CD4-positive, alpha-beta memory T cell (primary cell): ENCODE measurements at regions not wholly inside any gene's neighbourhood (a gene's known extent, or its start where the extent isn't known, plus 50 kb on each side); places are given as distances from the start of the nearest gene placed in this dataset.
"Not testable (repeated sequence)": the region's sequence is repeated elsewhere in the genome, so short reads cannot be mapped to it uniquely, and the experiment has no call there.

ENCODE experiments used
- CTCF ChIA-PET: fragments of 350-600 bp; sonication (Branson Sonifier 250); formaldehyde crosslinking; loops from one replicate; lab custom pipeline; 2021; ENCODE audit warnings: inconsistent platforms; ENCODE audit not compliant: partially characterized antibody; lab: Charles Lee
- POLR2A ChIA-PET: fragments of 350-600 bp; sonication (Branson Sonifier 250); formaldehyde crosslinking; loops from one replicate; lab custom pipeline; 2021; ENCODE audit not compliant: partially characterized antibody; lab: Charles Lee
- DNase-seq, 5 donors: peaks; one replicate each; pipeline versions ENCODE4 v3.0.0 to v3.0.0-alpha.2; 2020 to 2022; ENCODE audit warnings: mixed read lengths in 1 of 5
- H3K27ac ChIP-seq: one replicate; pipeline ENCODE4 v1.7.0; 2013; ENCODE audit warnings: low read depth, low read length
- H3K27me3 ChIP-seq: 2 replicates; pipeline ENCODE4 v1.7.0; 2013; ENCODE audit warnings: mild to moderate bottlenecking, low read length, moderate library complexity; ENCODE audit not compliant: insufficient read depth
- H3K36me3 ChIP-seq: 2 replicates; pipeline ENCODE4 v1.7.0; 2013; ENCODE audit warnings: mild to moderate bottlenecking, low read length, moderate library complexity; ENCODE audit not compliant: insufficient read depth
- H3K4me1 ChIP-seq: 2 replicates; pipeline ENCODE4 v1.7.0; 2013; ENCODE audit warnings: mild to moderate bottlenecking, low read length, moderate library complexity; ENCODE audit not compliant: insufficient read depth
- H3K4me3 ChIP-seq, 2 donors: one replicate each; pipeline ENCODE4 v1.7.0; 2013; ENCODE audit warnings: low read length in 2 of 2, mild to moderate bottlenecking in 1 of 2
- H3K9me3 ChIP-seq, 2 donors: one replicate each; pipeline ENCODE4 v1.7.0; 2013; ENCODE audit warnings: low read length in 2 of 2, control low read depth in 1 of 2; ENCODE audit not compliant: control insufficient read depth in 1 of 2
- H3K27ac Mint-ChIP-seq, 7 donors: one replicate each; pipeline ENCODE4 v1.8.0; 2020 to 2021; ENCODE audit warnings: mixed read lengths in 7 of 7, mild to moderate bottlenecking in 6 of 7, inconsistent platforms in 3 of 7, moderate library complexity in 3 of 7
- H3K27me3 Mint-ChIP-seq, 2 donors: one replicate each; pipeline ENCODE4 v1.8.0; 2020 to 2021; ENCODE audit warnings: mixed read lengths in 2 of 2
- H3K36me3 Mint-ChIP-seq, 2 donors: one replicate each; pipeline ENCODE4 v1.8.0; 2020 to 2021; ENCODE audit warnings: mixed read lengths in 2 of 2, inconsistent platforms in 1 of 2, mild to moderate bottlenecking in 1 of 2
- H3K4me1 Mint-ChIP-seq, 4 donors: one replicate each; pipeline ENCODE4 v1.8.0; 2020 to 2021; ENCODE audit warnings: mixed read lengths in 4 of 4, mild to moderate bottlenecking in 1 of 4
- H3K4me3 Mint-ChIP-seq, 8 donors: one replicate each; pipeline ENCODE4 v1.8.0; 2020 to 2021; ENCODE audit warnings: mixed read lengths in 8 of 8, mild to moderate bottlenecking in 7 of 8, moderate library complexity in 6 of 8, inconsistent platforms in 3 of 8
- H3K9me3 Mint-ChIP-seq, 8 donors: one replicate each; pipeline ENCODE4 v1.8.0; 2020 to 2021; ENCODE audit warnings: mixed read lengths in 8 of 8, mild to moderate bottlenecking in 5 of 8, inconsistent platforms in 3 of 8, moderate library complexity in 1 of 8
- intact Hi-C: fragments of 100-400 bp; cut with micrococcal nuclease; formaldehyde crosslinking; loops from one replicate; pipeline ENCODE4 v1.15.1; 2023

DNA sequence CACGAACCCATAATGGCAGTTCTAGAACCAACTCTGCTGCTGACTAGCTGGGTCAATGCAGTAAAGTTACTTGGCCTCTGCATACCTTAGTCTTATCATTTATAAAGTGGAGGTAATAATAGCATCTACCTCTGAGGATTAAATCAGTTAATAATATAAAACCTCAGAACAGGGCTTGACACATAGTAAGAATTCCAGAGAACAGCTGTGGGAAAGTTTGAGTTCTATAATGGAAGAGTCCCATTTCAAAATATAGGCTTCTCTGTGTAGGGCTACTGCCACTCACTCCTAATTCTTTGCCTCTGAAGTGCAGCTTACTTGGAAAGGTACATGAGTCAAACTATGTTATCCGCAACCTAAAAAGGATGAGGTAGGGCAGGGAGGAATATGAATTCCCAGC, 269.2 kb upstream of the PRKD1 start:
- H3K27me3 Mint-ChIP-seq: no peaks in the 10 kb centered on the region
- intact Hi-C loops: no loop called here
- no peak for DNase-seq
- H3K4me3 Mint-ChIP-seq: no peak overlapping the region
- H3K4me1 Mint-ChIP-seq: no peaks in the 10 kb centered on the region
- H3K9me3 Mint-ChIP-seq: peaks cover 0 to 4% (median 0%) of the 10 kb centered on the region in 8 donors
- H3K9me3 ChIP-seq: no peaks in the 10 kb centered on the region
- POLR2A ChIA-PET: no interaction called here
- H3K36me3 ChIP-seq: no peaks in the 10 kb centered on the region
- H3K27me3 ChIP-seq: no peaks in the 10 kb centered on the region
- H3K4me3 ChIP-seq: no peak overlapping the region
- H3K27ac Mint-ChIP-seq: no peak overlapping the region
- CTCF ChIA-PET: no interaction called here
- H3K4me1 ChIP-seq: no peaks in the 10 kb centered on the region
- H3K27ac ChIP-seq: no peak overlapping the region
- H3K36me3 Mint-ChIP-seq: no peaks in the 10 kb centered on the region

GRCh38 chr14:30198720-30199119, 271.1 kb upstream of the PRKD1 start:
- H3K4me3 Mint-ChIP-seq, intact Hi-C loops, CTCF ChIA-PET: not testable (repeated sequence)

GRCh38 chr14:30204431-30204980, 276.9 kb upstream of the PRKD1 start:
- Mint-ChIP-seq H3K9me3 (peaks cover 0 to 7% (median 0%) of the 10 kb centered on the region in 8 donors), H3K27me3 (no peaks in the 10 kb centered on the region), H3K4me1 (no peaks in the 10 kb centered on the region), H3K4me3 (no peak overlapping the region), H3K27ac (no peak overlapping the region), H3K36me3 (no peaks in the 10 kb centered on the region)
- intact Hi-C loops: no loop called here
- no peaks in the 10 kb centered on the region for H3K36me3 ChIP-seq
- CTCF ChIA-PET: no interaction called here
- no peak overlapping the region for H3K4me3 ChIP-seq
- H3K27ac ChIP-seq: no peak overlapping the region
- POLR2A ChIA-PET: no interaction called here
- no peaks in the 10 kb centered on the region for H3K9me3 ChIP-seq
- H3K4me1 ChIP-seq: no peaks in the 10 kb centered on the region
- no peak for DNase-seq
- no peaks in the 10 kb centered on the region for H3K27me3 ChIP-seq

More at GRCh38 chr14:30198720-30199119, 271.1 kb upstream of the PRKD1 start:
- H3K27ac ChIP-seq, DNase-seq, H3K9me3 ChIP-seq, H3K4me3 ChIP-seq, H3K36me3 Mint-ChIP-seq, H3K4me1 Mint-ChIP-seq, H3K27me3 Mint-ChIP-seq, H3K27me3 ChIP-seq, H3K36me3 ChIP-seq, POLR2A ChIA-PET, H3K4me1 ChIP-seq, H3K9me3 Mint-ChIP-seq, H3K27ac Mint-ChIP-seq: not testable (repeated sequence)

- ChIA-PET CTCF (no interaction called here), POLR2A (no interaction called here)
- Mint-ChIP-seq H3K27ac (no peak overlapping the region), H3K4me3 (no peak overlapping the region), H3K36me3 (no peaks in the 10 kb centered on the region), H3K9me3 (peaks cover 0 to 7% (median 0%) of the 10 kb centered on the region in 8 donors), H3K4me1 (no peaks in the 10 kb centered on the region), H3K27me3 (no peaks in the 10 kb centered on the region)
- Histone ChIP-seq H3K36me3 (no peaks in the 10 kb centered on the region), H3K9me3 (no peaks in the 10 kb centered on the region), H3K27me3 (no peaks in the 10 kb centered on the region), H3K4me3 (no peak overlapping the region), H3K27ac (no peak overlapping the region), H3K4me1 (no peaks in the 10 kb centered on the region)
- intact Hi-C loops: no loop called here
- no peak for DNase-seq
Measured at GRCh38 chr14:30209136-30209535, 281.5 kb upstream of the PRKD1 start.

- ChIA-PET CTCF (no interaction called here), POLR2A (no interaction called here)
- no peaks in the 10 kb centered on the region for H3K4me1 Mint-ChIP-seq
- no peak for DNase-seq
- H3K9me3 ChIP-seq: no peaks in the 10 kb centered on the region
- H3K4me3 ChIP-seq: no peak overlapping the region
- no peaks in the 10 kb centered on the region for H3K27me3 ChIP-seq
- H3K4me3 Mint-ChIP-seq: no peak overlapping the region
- intact Hi-C loops: no loop called here
- H3K36me3 Mint-ChIP-seq: no peaks in the 10 kb centered on the region
- H3K27ac ChIP-seq: no peak overlapping the region
- H3K9me3 Mint-ChIP-seq: peaks cover 0 to 7% (median 0%) of the 10 kb centered on the region in 8 donors
- no peaks in the 10 kb centered on the region for H3K36me3 ChIP-seq
- H3K27me3 Mint-ChIP-seq: no peaks in the 10 kb centered on the region
- no peak overlapping the region for H3K27ac Mint-ChIP-seq
- H3K4me1 ChIP-seq: no peaks in the 10 kb centered on the region
Measured at GRCh38 chr14:30210630-30211029, 283.0 kb upstream of the PRKD1 start.

DNA sequence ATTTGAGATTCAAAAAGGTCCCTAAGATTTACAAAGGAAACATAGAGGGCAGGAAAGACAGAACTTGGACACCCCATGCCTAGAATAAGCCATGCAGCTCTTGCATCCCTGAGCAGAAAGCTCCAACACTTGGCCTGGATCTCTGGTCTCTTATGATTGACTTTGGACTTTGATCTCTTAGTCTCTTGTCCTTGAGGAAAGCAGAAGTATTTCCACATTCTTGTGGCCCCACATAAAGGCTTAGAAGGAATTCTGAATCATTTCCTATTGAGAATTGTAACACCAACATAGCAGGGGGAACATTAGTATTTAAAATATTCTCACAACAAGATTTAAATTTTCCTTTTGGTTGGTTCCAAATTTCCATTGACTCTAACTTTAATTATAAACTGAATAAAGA, 283.7 kb upstream of the PRKD1 start:
- no peak for DNase-seq
- Mint-ChIP-seq H3K36me3 (no peaks in the 10 kb centered on the region), H3K27me3 (no peaks in the 10 kb centered on the region), H3K27ac (no peak overlapping the region), H3K4me3 (no peak overlapping the region), H3K4me1 (no peaks in the 10 kb centered on the region), H3K9me3 (peaks cover 0 to 7% (median 0%) of the 10 kb centered on the region in 8 donors)
- H3K27me3 ChIP-seq: no peaks in the 10 kb centered on the region
- H3K27ac ChIP-seq: no peak overlapping the region
- no peaks in the 10 kb centered on the region for H3K4me1 ChIP-seq
- ChIA-PET POLR2A (no interaction called here), CTCF (no interaction called here)
- intact Hi-C loops: no loop called here
- no peak overlapping the region for H3K4me3 ChIP-seq
- no peaks in the 10 kb centered on the region for H3K36me3 ChIP-seq
- H3K9me3 ChIP-seq: no peaks in the 10 kb centered on the region

- no peak overlapping the region for H3K27ac ChIP-seq
- no peak for DNase-seq
- Mint-ChIP-seq H3K27ac (no peak overlapping the region), H3K9me3 (no peaks in the 10 kb centered on the region), H3K27me3 (no peaks in the 10 kb centered on the region), H3K4me3 (no peak overlapping the region), H3K4me1 (no peaks in the 10 kb centered on the region), H3K36me3 (no peaks in the 10 kb centered on the region)
- no peaks in the 10 kb centered on the region for H3K36me3 ChIP-seq
- no peaks in the 10 kb centered on the region for H3K9me3 ChIP-seq
- ChIA-PET CTCF (interaction anchor here (1.1 kb wide), 1 partner anchor 664 kb away, joined by 3 read pairs; no protein-coding TSS in a partner anchor), POLR2A (no interaction called here)
- H3K27me3 ChIP-seq: no peaks in the 10 kb centered on the region
- no peak overlapping the region for H3K4me3 ChIP-seq
- intact Hi-C loops: no loop called here
- no peaks in the 10 kb centered on the region for H3K4me1 ChIP-seq
Measured at GRCh38 chr14:30214014-30214413, 286.4 kb upstream of the PRKD1 start.
